MCF 10A (cell line): ENCODE measurements at regions not wholly inside any gene's neighbourhood (a gene's known extent, or its start where the extent isn't known, plus 50 kb on each side); places are given as distances from the start of the nearest gene placed in this dataset.

Source experiments
- BruUV-seq: library from RNA; stranded (reverse); fragments of 400-500 nt; replicated peaks from 2 replicates; lab custom pipeline; 2021; lab: Mats Ljungman, UMichigan
- CTCF ChIA-PET: fragments of 300-600 bp; sonication (Branson Sonifier 250); formaldehyde crosslinking; extraction: SDS; loops from one replicate; lab custom pipeline; 2021; ENCODE audit warnings: antibody characterized with exemption, inconsistent platforms; lab: Yijun Ruan, JAX
- POLR2A ChIA-PET: fragments of 300-600, 350-650 bp; sonication (Branson Sonifier 250); formaldehyde crosslinking; extraction: SDS; loops from one replicate; lab custom pipeline; 2020; ENCODE audit warnings: antibody characterized with exemption, inconsistent platforms; lab: Yijun Ruan, JAX
- DNase-seq: peaks from one replicate; pipeline ENCODE4 v3.0.0-alpha.2; 2018; ENCODE audit not compliant: unreplicated experiment
- H3K27ac Mint-ChIP-seq: one replicate; pipeline ENCODE4 v1.8.0; 2022; ENCODE audit warnings: mild to moderate bottlenecking, low read depth, mixed read lengths; ENCODE audit not compliant: unreplicated experiment
- H3K27me3 Mint-ChIP-seq: one replicate; pipeline ENCODE4 v1.8.0; 2022; ENCODE audit warnings: mixed read lengths; ENCODE audit not compliant: insufficient read depth, unreplicated experiment
- H3K36me3 Mint-ChIP-seq: one replicate; pipeline ENCODE4 v1.8.0; 2022; ENCODE audit warnings: mild to moderate bottlenecking, moderate library complexity, mixed read lengths; ENCODE audit not compliant: insufficient read depth, unreplicated experiment
- H3K4me1 Mint-ChIP-seq: one replicate; pipeline ENCODE4 v1.8.0; 2022; ENCODE audit warnings: mixed read lengths; ENCODE audit not compliant: insufficient read depth, unreplicated experiment
- H3K4me3 Mint-ChIP-seq: one replicate; pipeline ENCODE4 v1.8.0; 2022; ENCODE audit warnings: mild to moderate bottlenecking, moderate library complexity, mixed read lengths; ENCODE audit not compliant: unreplicated experiment
- H3K9me3 Mint-ChIP-seq: one replicate; pipeline ENCODE4 v1.8.0; 2022; ENCODE audit warnings: mixed read lengths; ENCODE audit not compliant: unreplicated experiment
- intact Hi-C: fragments of 100-400 bp; cut with micrococcal nuclease; formaldehyde crosslinking; loops from 2 replicates; pipeline ENCODE4 v1.14.1; 2022
- TF ChIP-seq, protein P1 (sequence below): fragments of 200-600 bp; IDR thresholded peaks from one replicate; pipeline ENCODE4 v1.8.0; 2022; ENCODE audit warnings: antibody characterized with exemption, mild to moderate bottlenecking; ENCODE audit not compliant: unreplicated experiment

DNA sequence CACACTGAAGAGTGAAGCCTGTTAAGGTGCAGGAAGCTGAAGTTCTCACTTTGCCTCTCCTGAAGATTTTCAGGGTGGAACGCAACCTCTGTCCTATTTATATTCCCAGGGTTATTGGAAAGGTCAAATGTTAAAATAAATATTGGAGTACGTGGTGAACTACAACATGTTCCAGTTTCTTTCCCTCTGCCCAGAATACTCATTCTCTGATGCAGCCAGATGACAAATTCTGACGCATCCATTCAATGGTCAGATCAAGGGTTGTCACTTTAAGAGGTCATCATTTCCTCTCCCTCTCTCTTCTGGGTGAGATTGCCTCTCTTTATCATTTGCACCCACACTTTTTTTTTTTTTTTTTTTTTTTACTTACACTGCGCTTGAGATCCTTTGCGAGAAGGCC is 277.1 kb downstream of the BRINP1 start:
- BruUV-seq = no TSS peak
- no peak for DNase-seq
- no peaks in the 10 kb centered on the region for H3K4me1 Mint-ChIP-seq
- H3K9me3 Mint-ChIP-seq = peaks cover 35% of the 10 kb centered on the region
- no peak overlapping the region for H3K27ac Mint-ChIP-seq
- ChIA-PET POLR2A (no interaction called here), CTCF (interaction anchor here (0.6 kb wide), 1 partner anchor 496 kb away, joined by 3 read pairs; no protein-coding TSS in a partner anchor)
- intact Hi-C loops = no loop called here
- H3K36me3 Mint-ChIP-seq = no peaks in the 10 kb centered on the region
- no peak overlapping the region for H3K4me3 Mint-ChIP-seq
- TF ChIP-seq, protein P1, sequence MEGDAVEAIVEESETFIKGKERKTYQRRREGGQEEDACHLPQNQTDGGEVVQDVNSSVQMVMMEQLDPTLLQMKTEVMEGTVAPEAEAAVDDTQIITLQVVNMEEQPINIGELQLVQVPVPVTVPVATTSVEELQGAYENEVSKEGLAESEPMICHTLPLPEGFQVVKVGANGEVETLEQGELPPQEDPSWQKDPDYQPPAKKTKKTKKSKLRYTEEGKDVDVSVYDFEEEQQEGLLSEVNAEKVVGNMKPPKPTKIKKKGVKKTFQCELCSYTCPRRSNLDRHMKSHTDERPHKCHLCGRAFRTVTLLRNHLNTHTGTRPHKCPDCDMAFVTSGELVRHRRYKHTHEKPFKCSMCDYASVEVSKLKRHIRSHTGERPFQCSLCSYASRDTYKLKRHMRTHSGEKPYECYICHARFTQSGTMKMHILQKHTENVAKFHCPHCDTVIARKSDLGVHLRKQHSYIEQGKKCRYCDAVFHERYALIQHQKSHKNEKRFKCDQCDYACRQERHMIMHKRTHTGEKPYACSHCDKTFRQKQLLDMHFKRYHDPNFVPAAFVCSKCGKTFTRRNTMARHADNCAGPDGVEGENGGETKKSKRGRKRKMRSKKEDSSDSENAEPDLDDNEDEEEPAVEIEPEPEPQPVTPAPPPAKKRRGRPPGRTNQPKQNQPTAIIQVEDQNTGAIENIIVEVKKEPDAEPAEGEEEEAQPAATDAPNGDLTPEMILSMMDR = no peak
- H3K27me3 Mint-ChIP-seq = no peaks in the 10 kb centered on the region

DNA sequence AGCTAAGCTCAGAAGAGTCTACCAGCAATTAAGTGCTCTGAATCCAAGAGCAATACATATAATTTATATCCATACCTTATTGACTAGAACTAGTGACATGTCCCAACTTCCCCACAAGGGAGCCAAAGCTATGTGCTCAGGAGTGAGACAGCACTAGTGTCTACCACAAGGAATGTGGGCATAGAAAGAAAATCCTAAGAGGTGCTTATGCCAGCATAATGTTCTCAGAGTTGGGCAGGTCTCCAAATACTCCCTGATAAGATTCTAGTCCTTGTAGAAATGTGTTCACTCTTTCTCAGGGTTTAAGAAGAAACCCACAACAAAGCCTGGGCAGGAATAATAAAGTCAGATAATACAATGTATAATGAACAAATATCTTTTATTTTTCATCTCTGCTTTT is 275.1 kb downstream of the BRINP1 start:
- no peak overlapping the region for H3K27ac Mint-ChIP-seq
- H3K27me3 Mint-ChIP-seq = no peaks in the 10 kb centered on the region
- DNase-seq = no peak
- TF ChIP-seq, protein P1 = no peak
- no peak overlapping the region for H3K4me3 Mint-ChIP-seq
- ChIA-PET POLR2A (no interaction called here), CTCF (no interaction called here)
- no TSS peak for BruUV-seq
- H3K36me3 Mint-ChIP-seq = no peaks in the 10 kb centered on the region
- no peaks in the 10 kb centered on the region for H3K4me1 Mint-ChIP-seq
- peaks cover 30% of the 10 kb centered on the region for H3K9me3 Mint-ChIP-seq
- intact Hi-C loops = no loop called here

DNA sequence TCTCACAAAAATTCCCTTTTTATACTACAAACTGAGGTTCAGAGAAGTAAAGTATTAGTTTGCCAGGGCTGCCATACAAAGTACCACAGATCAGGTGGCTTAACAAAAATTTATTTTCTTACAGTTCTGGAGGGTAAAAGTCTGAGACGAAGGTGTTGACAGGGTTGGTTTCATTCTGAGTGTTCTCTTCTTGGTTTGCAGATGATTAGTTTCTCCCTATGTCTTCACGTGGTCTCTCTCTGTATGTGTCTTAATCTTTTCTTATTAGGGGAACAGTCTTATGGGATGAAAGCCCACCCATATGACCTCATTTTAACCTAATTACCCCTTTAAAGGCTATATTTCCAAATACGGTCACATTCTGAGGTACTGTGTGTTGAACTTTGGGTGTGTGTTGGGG is 274.2 kb downstream of the BRINP1 start:
- Mint-ChIP-seq H3K4me3 (no peak overlapping the region), H3K36me3 (no peaks in the 10 kb centered on the region), H3K4me1 (no peaks in the 10 kb centered on the region), H3K9me3 (peaks cover 39% of the 10 kb centered on the region), H3K27me3 (no peaks in the 10 kb centered on the region), H3K27ac (no peak overlapping the region)
- CTCF ChIA-PET = no interaction called here
- DNase-seq = no peak
- POLR2A ChIA-PET = no interaction called here
- no TSS peak for BruUV-seq
- TF ChIP-seq, protein P1 = no peak
- intact Hi-C loops = no loop called here

DNA sequence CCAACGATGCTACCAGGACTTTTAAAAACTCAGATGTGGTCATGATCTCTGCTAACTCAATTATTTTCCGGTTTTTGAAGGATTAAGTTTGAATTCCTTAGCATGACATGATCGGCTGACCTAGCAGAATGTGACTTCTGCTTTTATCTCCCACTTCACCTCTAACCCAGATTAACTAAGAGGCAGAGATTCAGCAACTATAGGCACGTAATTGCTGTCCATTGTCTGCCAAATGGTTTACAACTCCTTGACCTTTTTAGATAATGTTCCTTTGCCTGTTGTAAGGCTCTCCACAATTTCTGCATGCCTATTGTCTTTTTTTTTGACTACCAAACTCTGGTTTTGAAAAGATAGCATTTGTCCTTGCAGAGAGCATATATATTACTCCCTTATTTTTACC is 268.2 kb downstream of the BRINP1 start:
- POLR2A ChIA-PET = no interaction called here
- no peaks in the 10 kb centered on the region for H3K4me1 Mint-ChIP-seq
- peaks cover 15% of the 10 kb centered on the region for H3K9me3 Mint-ChIP-seq
- CTCF ChIA-PET = no interaction called here
- H3K27ac Mint-ChIP-seq = no peak overlapping the region
- intact Hi-C loops = no loop called here
- TF ChIP-seq, protein P1 = no peak
- no peaks in the 10 kb centered on the region for H3K36me3 Mint-ChIP-seq
- H3K4me3 Mint-ChIP-seq = no peak overlapping the region
- H3K27me3 Mint-ChIP-seq = no peaks in the 10 kb centered on the region
- no peak for DNase-seq
- no TSS peak for BruUV-seq
